NB4 (cell line): ENCODE measurements at regions not wholly inside any gene's neighbourhood (a gene's known extent, or its start where the extent isn't known, plus 50 kb on each side); places are given as distances from the start of the nearest gene placed in this dataset.
"Not testable (repeated sequence)": the region's sequence is repeated elsewhere in the genome, so short reads cannot be mapped to it uniquely, and the experiment has no call there.

Experiments
- DNase-seq: peaks from one replicate; pipeline ENCODE4 v3.0.0; 2010; ENCODE audit warnings: low read depth
- H3K4me3 ChIP-seq: one replicate; pipeline ENCODE4 v1.5.1; 2011; ENCODE audit warnings: mild to moderate bottlenecking, low read depth, low read length, moderate library complexity
- CTCF ChIP-seq: IDR thresholded peaks from one replicate; pipeline ENCODE4 v1.5.1; 2012; ENCODE audit warnings: low read depth, low read length
- MAX ChIP-seq: IDR thresholded peaks from 2 replicates; pipeline ENCODE4 v1.6.1; 2011; ENCODE audit warnings: low read depth, low read length
- MYC ChIP-seq: IDR thresholded peaks from 2 replicates; pipeline ENCODE4 v1.6.1; 2011; ENCODE audit warnings: low read depth, low read length
- POLR2A ChIP-seq: IDR thresholded peaks from 2 replicates; pipeline ENCODE4 v1.6.1; 2011; ENCODE audit warnings: mild to moderate bottlenecking; ENCODE audit not compliant: insufficient read length; ENCODE audit errors: extremely low read depth

- DNase-seq: no peak
- TF ChIP-seq CTCF (no peak), MAX (no peak), MYC (no peak), POLR2A (no peak)
Measured at GRCh38 chr11:23206741-23207336, 346.6 kb upstream of the CCDC179 start.

GRCh38 chr11:23211221-23211620 is 350.9 kb upstream of the CCDC179 start:
- DNase-seq: no peak
- no peak overlapping the region for H3K4me3 ChIP-seq
- TF ChIP-seq MAX (no peak), MYC (no peak), CTCF (no peak), POLR2A (no peak)

More at GRCh38 chr11:23206741-23207336, 346.6 kb upstream of the CCDC179 start:
- H3K4me3 ChIP-seq: no peak overlapping the region

- TF ChIP-seq MAX (no peak), CTCF (no peak), POLR2A (no peak), MYC (no peak)
- no peak overlapping the region for H3K4me3 ChIP-seq
- DNase-seq: no peak
Measured at GRCh38 chr11:23212807-23213206, 352.5 kb upstream of the CCDC179 start.

- no peak for DNase-seq
- H3K4me3 ChIP-seq: no peak overlapping the region
- no peak for TF ChIP-seq MAX
- no peak for TF ChIP-seq POLR2A
- TF ChIP-seq MYC: no peak
- TF ChIP-seq CTCF: no peak
Measured at GRCh38 chr11:23217072-23217471, 356.8 kb upstream of the CCDC179 start.

GRCh38 chr11:23220086-23220485 is 359.8 kb upstream of the CCDC179 start:
- H3K4me3 ChIP-seq, DNase-seq: not testable (repeated sequence)

- DNase-seq: no peak
- TF ChIP-seq POLR2A: no peak
- no peak for TF ChIP-seq MAX
- no peak overlapping the region for H3K4me3 ChIP-seq
Measured at GRCh38 chr11:23221366-23221765, 361.1 kb upstream of the CCDC179 start.

- no peak overlapping the region for H3K4me3 ChIP-seq
- TF ChIP-seq MYC (no peak), MAX (no peak)
- DNase-seq: no peak
Measured at GRCh38 chr11:23226331-23227077, 366.2 kb upstream of the CCDC179 start.
